ENCODE measurements at regions not wholly inside any gene's neighbourhood (a gene's known extent, or its start where the extent isn't known, plus 50 kb on each side); places are given as distances from the start of the nearest gene placed in this dataset.
"Not testable (repeated sequence)": the region's sequence is repeated elsewhere in the genome, so short reads cannot be mapped to it uniquely, and the experiment has no call there.

DNA sequence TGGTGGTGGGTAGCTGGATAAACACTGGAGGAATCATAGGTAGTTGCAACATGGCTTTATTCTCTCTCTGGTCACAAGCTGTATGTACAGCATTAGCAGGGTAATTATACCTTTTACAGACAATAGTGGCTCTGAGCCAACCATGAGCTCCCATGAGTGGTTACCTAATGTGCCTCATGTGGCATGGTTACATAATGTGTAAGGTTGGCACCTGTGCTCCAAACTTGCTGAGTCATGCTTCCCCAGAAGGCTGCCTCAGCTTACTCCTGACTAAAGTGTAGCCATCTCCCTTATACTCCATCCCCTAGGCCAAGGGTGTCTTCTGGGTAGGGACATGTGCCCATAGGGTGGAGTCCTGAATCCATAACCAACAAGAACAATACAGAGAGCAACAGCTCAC is 345.3 kb upstream of the SEMA3C start:
- H3K9me3 Mint-ChIP-seq: peaks cover 15% of the 10 kb centered on the region
- H3K4me3 Mint-ChIP-seq: no peak overlapping the region
- no peak for ATAC-seq

DNA sequence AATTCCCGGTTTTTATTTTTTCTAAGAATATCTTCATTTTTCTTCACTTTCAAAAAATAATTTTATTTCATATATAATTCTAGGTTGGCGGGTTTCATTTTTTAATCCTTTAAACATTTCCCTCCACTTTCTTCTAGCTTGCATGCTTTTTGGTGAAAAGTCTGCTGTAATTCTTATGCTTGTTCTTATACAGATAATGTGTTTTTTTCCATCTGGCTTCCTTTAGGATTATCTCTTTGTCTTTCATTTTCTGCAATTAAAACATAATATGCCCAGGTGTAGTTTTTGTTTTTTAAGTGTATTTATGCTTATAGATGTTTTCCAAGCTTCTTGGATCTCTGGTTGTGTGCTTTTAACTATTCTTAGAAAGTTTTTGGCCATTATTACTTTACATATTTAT is 341.3 kb upstream of the SEMA3C start:
- Mint-ChIP-seq H3K4me1 (ENCODE audit: low read depth in 2 of 2) (no peaks in the 10 kb centered on the region), H3K27ac (no peak overlapping the region), H3K9me3 (peaks cover 18% of the 10 kb centered on the region), H3K4me3 (no peak overlapping the region), H3K27me3 (no peaks in the 10 kb centered on the region), H3K36me3 (peaks cover 10% of the 10 kb centered on the region)
- DNase-seq (ENCODE audit: low spot score) (no peak), ATAC-seq (no peak)

More for the DNA sequence above, 345.3 kb upstream of the SEMA3C start:
- DNase-seq (ENCODE audit: low spot score): no peak
- no peak overlapping the region for H3K27ac Mint-ChIP-seq
- no peaks in the 10 kb centered on the region for H3K4me1 Mint-ChIP-seq (ENCODE audit: low read depth in 2 of 2)
- H3K27me3 Mint-ChIP-seq: no peaks in the 10 kb centered on the region
- H3K36me3 Mint-ChIP-seq: peaks cover 10% of the 10 kb centered on the region

DNA sequence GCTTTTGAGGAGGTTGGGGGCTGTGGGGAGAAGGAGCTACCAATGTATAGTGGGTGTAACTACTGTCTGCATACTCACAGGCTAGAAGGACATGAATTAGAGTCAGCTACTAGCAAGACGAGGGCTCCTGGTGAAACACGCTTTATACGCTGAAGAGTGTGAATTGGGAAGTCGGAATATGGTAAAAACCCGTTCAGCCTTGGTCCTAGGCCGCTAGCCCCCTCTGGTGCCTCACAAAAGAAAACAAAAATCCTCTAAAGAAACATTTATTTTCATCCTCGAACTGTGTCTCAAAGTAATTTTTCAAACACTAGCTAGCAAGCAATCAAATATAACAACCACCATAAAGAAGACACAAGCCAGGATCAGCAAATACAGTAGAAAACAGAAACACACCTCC is 338.1 kb upstream of the SEMA3C start:
- Mint-ChIP-seq H3K27ac (no peak overlapping the region), H3K9me3 (peaks cover 14% of the 10 kb centered on the region), H3K4me3 (no peak overlapping the region), H3K27me3 (no peaks in the 10 kb centered on the region), H3K4me1 (ENCODE audit: low read depth in 2 of 2) (no peaks in the 10 kb centered on the region), H3K36me3 (peaks cover 10% of the 10 kb centered on the region)
- ATAC-seq (no peak), DNase-seq (ENCODE audit: low spot score) (no peak)

DNA sequence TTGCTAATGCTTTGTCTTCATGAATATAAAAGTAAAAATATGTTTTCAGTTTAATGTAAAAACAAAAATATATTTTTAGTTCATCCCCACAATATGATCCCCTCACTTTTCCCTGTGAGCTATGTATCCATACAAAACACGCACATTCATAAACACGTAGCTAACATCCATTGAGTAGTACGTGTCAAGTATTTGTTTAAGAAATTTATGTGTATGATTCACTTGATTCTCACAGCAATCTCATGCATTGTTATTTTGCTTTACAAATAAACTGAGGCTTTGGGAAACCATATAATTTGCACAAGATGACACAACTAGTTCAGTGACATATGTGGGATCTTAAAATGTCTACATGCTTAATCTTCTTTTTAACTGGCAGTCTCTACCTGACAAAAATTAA is 329.6 kb upstream of the SEMA3C start:
- H3K4me3 Mint-ChIP-seq: no peak overlapping the region
- ATAC-seq (no peak), DNase-seq (ENCODE audit: low spot score) (no peak)
- H3K27ac Mint-ChIP-seq: no peak overlapping the region
- H3K9me3 Mint-ChIP-seq: peaks cover 16% of the 10 kb centered on the region
- H3K4me1 Mint-ChIP-seq (ENCODE audit: low read depth in 2 of 2): no peaks in the 10 kb centered on the region
- peaks cover 4% of the 10 kb centered on the region for H3K36me3 Mint-ChIP-seq
- H3K27me3 Mint-ChIP-seq: no peaks in the 10 kb centered on the region

DNA sequence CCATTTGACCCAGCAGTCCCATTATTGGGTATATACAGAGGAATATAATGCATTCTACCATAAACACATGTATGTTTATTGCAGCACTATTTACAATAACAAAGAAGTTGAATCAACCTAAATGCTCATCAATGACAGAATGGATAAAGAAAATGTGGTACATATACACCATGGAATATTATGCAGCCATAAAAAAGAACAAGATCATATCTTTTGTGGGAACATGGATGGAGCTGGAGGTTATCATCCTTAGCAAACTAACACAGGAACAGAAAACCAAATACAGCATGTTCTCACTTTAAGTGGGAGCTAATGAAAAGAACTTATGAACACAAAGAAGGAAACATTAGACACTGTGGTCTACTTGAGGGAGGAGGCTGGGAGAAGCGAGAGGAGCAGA is 328.5 kb upstream of the SEMA3C start:
- not testable (repeated sequence) for ATAC-seq; H3K4me1 Mint-ChIP-seq (ENCODE audit: low read depth in 2 of 2); H3K27ac Mint-ChIP-seq; DNase-seq (ENCODE audit: low spot score); H3K4me3 Mint-ChIP-seq; H3K27me3 Mint-ChIP-seq; H3K36me3 Mint-ChIP-seq
- peaks cover 16% of the 10 kb centered on the region for H3K9me3 Mint-ChIP-seq

DNA sequence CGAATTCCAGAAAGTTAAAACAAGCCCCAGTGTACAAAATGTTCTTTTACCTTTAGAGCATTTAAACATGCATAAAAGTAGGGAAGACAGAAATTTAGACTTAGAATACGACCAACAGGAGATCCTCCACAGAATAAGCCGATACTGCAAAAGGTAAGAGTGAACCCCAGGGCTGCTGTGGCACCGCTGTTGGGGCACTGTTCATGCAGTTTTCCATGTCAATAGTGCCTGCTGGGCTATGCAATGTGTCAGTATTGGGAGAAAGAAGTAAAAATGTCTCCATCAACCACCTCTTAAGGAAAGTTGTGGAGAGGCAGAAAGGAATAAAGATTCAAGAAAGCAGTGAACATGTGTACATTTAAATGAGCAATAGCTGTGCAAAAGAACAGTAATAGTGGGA is 326.5 kb upstream of the SEMA3C start:
- no peak overlapping the region for H3K27ac Mint-ChIP-seq
- DNase-seq (ENCODE audit: low spot score) (no peak), ATAC-seq (no peak)
- no peaks in the 10 kb centered on the region for H3K27me3 Mint-ChIP-seq
- peaks cover 21% of the 10 kb centered on the region for H3K9me3 Mint-ChIP-seq
- no peaks in the 10 kb centered on the region for H3K4me1 Mint-ChIP-seq (ENCODE audit: low read depth in 2 of 2)
- H3K4me3 Mint-ChIP-seq: no peak overlapping the region
- peaks cover 4% of the 10 kb centered on the region for H3K36me3 Mint-ChIP-seq

DNA sequence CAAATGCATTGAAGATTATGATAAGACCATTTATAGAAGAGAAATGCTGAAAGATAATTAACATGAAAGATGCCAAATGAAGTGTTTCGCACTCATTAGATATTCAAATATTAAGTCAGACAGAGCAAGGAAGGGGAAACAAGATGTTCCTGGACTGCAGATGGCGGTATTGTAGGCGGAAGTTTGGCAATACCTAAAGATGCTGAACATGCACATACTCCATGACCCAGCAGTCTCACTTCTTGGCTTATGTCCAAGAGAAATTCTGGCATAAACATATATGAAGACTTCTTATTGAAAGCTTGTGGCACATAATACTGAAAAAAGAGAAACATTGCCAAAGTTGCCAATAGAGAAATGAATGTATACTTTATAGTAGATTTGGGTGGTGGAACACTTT is 325.4 kb upstream of the SEMA3C start:
- H3K36me3 Mint-ChIP-seq: peaks cover 5% of the 10 kb centered on the region
- no peak overlapping the region for H3K27ac Mint-ChIP-seq
- no peak overlapping the region for H3K4me3 Mint-ChIP-seq
- peaks cover 19% of the 10 kb centered on the region for H3K9me3 Mint-ChIP-seq
- no peaks in the 10 kb centered on the region for H3K27me3 Mint-ChIP-seq
- no peaks in the 10 kb centered on the region for H3K4me1 Mint-ChIP-seq (ENCODE audit: low read depth in 2 of 2)
- ATAC-seq (no peak), DNase-seq (ENCODE audit: low spot score) (no peak)

DNA sequence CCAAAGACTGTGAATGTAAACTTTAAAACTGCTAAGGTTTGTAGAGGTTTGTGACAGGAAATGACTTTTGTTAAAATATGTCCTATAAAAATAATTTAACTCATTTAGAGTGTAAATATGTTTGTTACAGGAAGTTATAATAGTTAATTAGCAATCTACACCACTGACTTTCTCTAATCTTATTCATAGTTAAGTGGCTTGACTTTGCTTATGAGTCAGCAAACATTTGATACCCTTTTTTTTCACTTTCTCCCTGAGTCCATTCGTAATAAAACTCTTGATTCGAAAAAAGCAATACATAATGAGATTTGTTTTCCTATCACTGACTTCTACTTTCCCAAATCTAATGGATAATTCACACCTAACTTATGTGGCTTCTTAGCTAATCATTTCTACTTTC is 317.7 kb upstream of the SEMA3C start:
- H3K4me3 Mint-ChIP-seq: no peak overlapping the region
- no peaks in the 10 kb centered on the region for H3K4me1 Mint-ChIP-seq (ENCODE audit: low read depth in 2 of 2)
- peaks cover 14% of the 10 kb centered on the region for H3K9me3 Mint-ChIP-seq
- DNase-seq (ENCODE audit: low spot score): no peak
- no peak overlapping the region for H3K27ac Mint-ChIP-seq
- peaks cover 6% of the 10 kb centered on the region for H3K36me3 Mint-ChIP-seq
- H3K27me3 Mint-ChIP-seq: no peaks in the 10 kb centered on the region
- no peak for ATAC-seq

DNA sequence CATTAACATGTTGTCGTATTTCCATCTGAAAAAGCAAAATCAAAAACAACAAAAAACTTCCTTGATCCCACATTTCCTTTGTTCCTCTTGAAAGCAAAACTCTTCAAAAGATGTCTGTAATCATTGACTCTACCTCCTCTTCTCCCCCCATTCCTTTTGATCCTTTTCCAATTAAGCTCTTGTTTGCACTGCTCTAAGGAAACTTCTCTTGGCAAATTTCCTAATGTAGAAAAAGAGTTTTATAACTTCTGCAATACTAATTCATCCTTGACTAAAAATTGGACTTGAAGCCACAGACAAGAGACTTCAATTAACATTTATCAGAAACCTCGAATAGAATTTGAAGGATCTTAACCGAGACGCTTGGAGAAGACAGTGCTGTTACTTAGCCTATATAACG is 317.1 kb upstream of the SEMA3C start:
- H3K9me3 Mint-ChIP-seq: peaks cover 10% of the 10 kb centered on the region
- DNase-seq (ENCODE audit: low spot score): no peak
- no peaks in the 10 kb centered on the region for H3K27me3 Mint-ChIP-seq
- H3K4me1 Mint-ChIP-seq (ENCODE audit: low read depth in 2 of 2): no peaks in the 10 kb centered on the region
- no peak overlapping the region for H3K27ac Mint-ChIP-seq
- H3K36me3 Mint-ChIP-seq: peaks cover 6% of the 10 kb centered on the region
- H3K4me3 Mint-ChIP-seq: no peak overlapping the region
- no peak for ATAC-seq

DNA sequence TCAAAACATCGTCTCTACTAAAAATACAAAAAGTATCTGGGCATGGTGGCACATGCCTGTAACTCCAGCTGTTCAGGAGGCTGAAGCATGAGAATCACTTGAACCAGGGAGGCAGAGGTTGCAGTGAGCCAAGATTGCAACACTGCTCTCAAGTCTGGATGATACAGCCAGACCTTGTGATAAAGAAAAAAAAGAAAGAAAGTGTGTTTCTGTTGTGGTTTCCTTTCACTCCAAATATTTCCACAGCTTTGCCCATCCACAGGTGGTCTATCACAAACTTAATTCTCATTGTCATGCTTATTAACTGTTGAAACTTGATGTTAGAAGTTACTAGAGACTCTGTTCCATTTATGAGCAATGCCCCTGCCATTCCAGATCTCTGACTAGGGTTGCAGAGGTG is 316.0 kb upstream of the SEMA3C start:
- peaks cover 12% of the 10 kb centered on the region for H3K9me3 Mint-ChIP-seq
- peaks cover 12% of the 10 kb centered on the region for H3K36me3 Mint-ChIP-seq
- no peak overlapping the region for H3K27ac Mint-ChIP-seq
- DNase-seq (ENCODE audit: low spot score): no peak
- no peak for ATAC-seq
- H3K27me3 Mint-ChIP-seq: no peaks in the 10 kb centered on the region
- H3K4me3 Mint-ChIP-seq: no peak overlapping the region
- no peaks in the 10 kb centered on the region for H3K4me1 Mint-ChIP-seq (ENCODE audit: low read depth in 2 of 2)

DNA sequence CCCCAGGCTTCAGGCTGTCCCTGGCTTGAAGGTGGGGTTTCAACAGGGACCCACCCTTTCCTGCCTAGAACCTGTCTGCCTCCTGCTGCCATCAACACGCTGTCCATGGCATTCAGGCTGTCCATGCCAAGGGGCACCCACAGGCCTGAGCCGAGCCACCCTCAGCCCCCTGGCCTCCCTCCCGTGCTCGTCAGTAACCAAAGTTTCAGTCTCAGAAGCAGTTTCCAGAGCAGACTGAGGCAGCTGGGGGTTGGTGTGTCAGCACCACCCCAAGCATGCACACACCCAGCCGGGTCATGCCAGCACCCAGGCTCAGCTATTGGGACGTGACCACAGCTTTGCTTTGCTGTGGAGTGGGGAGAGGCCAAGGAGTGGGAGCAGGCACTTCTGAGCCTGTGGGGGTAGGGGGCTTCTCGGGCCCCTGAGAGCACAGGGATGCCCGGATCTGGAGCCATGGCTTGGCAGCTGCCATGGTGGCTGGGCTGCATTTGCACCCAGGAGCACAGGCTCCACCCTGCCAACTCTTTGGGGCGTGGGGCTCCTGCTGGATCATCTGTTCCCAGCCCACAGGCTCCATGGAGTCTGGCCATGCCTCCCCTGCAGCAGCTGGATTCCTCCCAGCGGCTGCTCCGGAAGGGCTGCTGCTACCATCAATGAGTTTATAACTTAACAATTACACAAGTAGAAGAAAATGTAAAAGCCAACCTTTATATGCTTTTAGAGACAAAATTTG is 314.5 kb upstream of the SEMA3C start:
- Mint-ChIP-seq H3K27ac (no peak overlapping the region), H3K4me3 (no peak overlapping the region), H3K4me1 (ENCODE audit: low read depth in 2 of 2) (no peaks in the 10 kb centered on the region), H3K27me3 (no peaks in the 10 kb centered on the region), H3K36me3 (peaks cover 9% of the 10 kb centered on the region), H3K9me3 (peaks cover 13% of the 10 kb centered on the region)
- no peak for ATAC-seq
- no peak for DNase-seq (ENCODE audit: low spot score)

DNA sequence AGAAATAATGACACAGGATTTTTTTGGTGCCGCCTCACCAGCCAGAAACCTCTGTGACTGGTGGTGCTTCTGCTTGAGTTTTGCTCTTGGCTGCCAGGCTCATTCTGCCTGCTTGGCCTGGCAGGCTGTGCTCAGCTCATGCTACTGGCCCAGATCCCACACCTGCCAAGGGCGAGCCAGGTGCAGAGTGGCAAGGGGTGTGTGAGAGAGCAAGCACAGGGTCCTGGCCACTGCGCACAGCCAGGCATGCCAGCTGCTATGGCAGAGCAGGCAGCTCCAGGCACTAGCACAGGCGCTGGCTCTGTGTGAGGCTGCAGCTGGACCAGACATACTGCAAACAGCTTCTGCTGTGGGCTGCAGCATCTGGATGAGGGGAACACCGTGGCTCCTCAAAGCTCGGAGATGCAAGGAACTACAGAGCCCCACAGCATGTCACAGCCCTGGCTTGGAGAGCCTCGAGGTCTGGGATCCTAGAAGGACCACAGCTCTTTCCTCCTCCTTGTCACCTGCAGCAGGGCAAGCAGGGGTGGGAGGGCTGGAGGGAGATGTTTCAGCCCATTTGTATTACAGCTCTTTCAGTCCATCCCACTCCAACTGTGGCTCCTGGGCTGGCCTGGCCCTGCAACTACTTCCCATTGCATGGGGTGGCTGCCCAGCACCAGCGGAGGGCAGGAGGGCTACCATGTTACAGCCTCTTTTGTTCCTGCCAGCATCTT is 313.4 kb upstream of the SEMA3C start:
- DNase-seq (ENCODE audit: low spot score) (no peak), ATAC-seq (peak in 1 of 2 donors; percentile 32)
- Mint-ChIP-seq H3K27me3 (no peaks in the 10 kb centered on the region), H3K4me1 (ENCODE audit: low read depth in 2 of 2) (no peaks in the 10 kb centered on the region), H3K4me3 (no peak overlapping the region), H3K9me3 (peaks cover 15% of the 10 kb centered on the region), H3K36me3 (peaks cover 9% of the 10 kb centered on the region), H3K27ac (no peak overlapping the region)

DNA sequence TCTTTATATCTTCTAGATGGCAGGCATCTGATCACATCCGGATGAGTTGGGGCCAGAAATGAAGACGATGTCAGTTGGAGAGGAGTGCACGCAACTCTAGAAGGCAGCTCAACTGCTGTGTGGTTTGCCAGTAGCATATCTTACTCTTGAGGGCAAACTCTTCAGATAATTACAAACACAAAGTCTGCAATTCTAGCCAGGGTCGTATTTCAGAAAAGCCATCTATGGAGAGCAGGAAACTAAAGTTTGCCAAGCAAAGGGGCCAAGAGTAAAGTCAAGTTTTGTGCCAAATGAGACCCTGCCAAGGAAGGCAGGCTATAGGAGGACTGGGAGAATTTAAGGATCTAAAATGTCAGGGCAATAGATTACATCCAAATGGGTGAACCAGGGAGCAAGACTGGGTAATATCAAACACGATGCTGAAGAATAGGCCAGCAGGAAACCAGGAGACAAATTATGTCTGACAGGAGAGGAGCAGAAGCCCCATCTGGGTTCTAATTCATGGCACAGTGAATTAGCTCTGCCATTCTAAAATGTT is 312.5 kb upstream of the SEMA3C start:
- Mint-ChIP-seq H3K36me3 (peaks cover 9% of the 10 kb centered on the region), H3K4me1 (ENCODE audit: low read depth in 2 of 2) (no peaks in the 10 kb centered on the region), H3K9me3 (peaks cover 16% of the 10 kb centered on the region), H3K27me3 (no peaks in the 10 kb centered on the region), H3K4me3 (no peak overlapping the region), H3K27ac (peak overlapping the region in 1 of 2 donors; percentile 35)
- no peak for ATAC-seq
- DNase-seq (ENCODE audit: low spot score): no peak

DNA sequence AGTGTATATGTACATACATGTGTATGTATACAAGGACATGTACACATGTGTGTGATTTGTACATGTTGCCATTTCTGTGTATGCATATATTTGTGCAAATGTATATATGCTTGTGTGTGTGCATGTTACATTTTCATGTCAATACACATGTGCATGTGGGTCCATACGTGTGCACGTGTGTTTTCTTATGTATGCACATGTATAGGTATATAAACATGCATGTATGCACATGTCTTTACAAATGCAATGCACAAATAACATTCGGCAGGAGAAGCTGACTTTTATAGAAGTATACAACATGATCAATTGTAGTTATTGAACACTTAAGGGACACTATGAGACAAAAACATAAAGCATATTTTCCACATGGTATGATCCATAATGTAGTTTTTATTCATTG is 307.4 kb upstream of the SEMA3C start:
- no peak overlapping the region for H3K4me3 Mint-ChIP-seq
- peaks cover 9% of the 10 kb centered on the region for H3K36me3 Mint-ChIP-seq
- no peak overlapping the region for H3K27ac Mint-ChIP-seq
- peaks cover 30% of the 10 kb centered on the region for H3K9me3 Mint-ChIP-seq
- no peaks in the 10 kb centered on the region for H3K4me1 Mint-ChIP-seq (ENCODE audit: low read depth in 2 of 2)
- DNase-seq (ENCODE audit: low spot score) (no peak), ATAC-seq (no peak)
- no peaks in the 10 kb centered on the region for H3K27me3 Mint-ChIP-seq
